ENCODE measurements at regions not wholly inside any gene's neighbourhood (a gene's known extent, or its start where the extent isn't known, plus 50 kb on each side); places are given as distances from the start of the nearest gene placed in this dataset.
A peak's percentile ranks its signal among the peaks of the same experiment; 100 is the strongest.

DNA sequence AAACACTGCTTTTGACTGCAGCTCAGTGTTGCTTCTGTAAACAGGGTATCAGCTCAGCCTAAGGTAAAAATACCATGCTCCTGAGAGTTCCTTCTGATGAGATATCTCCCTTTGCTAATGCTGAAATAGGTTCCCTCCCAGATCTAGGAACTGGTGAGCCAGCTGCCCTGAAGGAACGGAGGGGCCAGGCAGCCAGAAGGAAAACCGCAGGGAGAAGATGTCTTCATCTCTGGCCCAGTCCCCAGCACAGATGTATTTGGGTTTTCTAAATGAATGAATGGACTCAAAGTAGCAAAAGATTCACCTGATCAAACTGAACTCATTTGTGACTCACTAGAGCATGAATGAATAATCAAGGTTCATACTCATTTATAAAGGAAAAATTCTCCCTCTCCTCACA is 247.8 kb downstream of the MSRB3 start:
- no peak overlapping the region for H3K4me3 ChIP-seq (replicated peaks in 1 of 4; ENCODE audit: control extremely low read depth in 1 of 4, insufficient read depth in 1 of 4, low read depth in 3 of 4, low read length in 4 of 4)
- no peaks in the 10 kb centered on the region for H3K27me3 ChIP-seq (ENCODE audit: control insufficient read depth, insufficient read depth, low read length)
- H3K36me3 ChIP-seq (ENCODE audit: control insufficient read depth, insufficient read depth, low read length), result no peaks in the 10 kb centered on the region
- H3K4me1 ChIP-seq (ENCODE audit: control insufficient read depth, extremely low read depth, insufficient read depth, low read length), result peaks cover 4% of the 10 kb centered on the region
- no peaks in the 10 kb centered on the region for H3K9me3 ChIP-seq (ENCODE audit: control insufficient read depth, insufficient read depth, low read depth, low read length)
- DNase-seq (ENCODE audit: low read depth in 2 of 2), result peak in 1 of 2 donors; percentile 86
- no peak overlapping the region for H2AFZ ChIP-seq (ENCODE audit: low read length)
- no peak overlapping the region for H3K9ac ChIP-seq (ENCODE audit: insufficient read depth, low read length)
- H3K4me2 ChIP-seq (ENCODE audit: extremely low read depth, insufficient read depth, low read length), result no peak overlapping the region
- TF ChIP-seq CTCF (conservative IDR thresholded peaks at IDR 0.05 in 1 of 2, IDR thresholded peaks at IDR 0.05 in 1 of 2; ENCODE audit: low read depth in 1 of 2, low read length in 2 of 2) (no peak), EZH2 (IDR thresholded peaks at IDR 0.05; ENCODE audit: low read length, missing control alignments) (no peak)
- peak overlapping the region; percentile 62 for H3K27ac ChIP-seq (ENCODE audit: insufficient read depth, low read length)
- H4K20me1 ChIP-seq (ENCODE audit: control insufficient read depth, extremely low read depth, insufficient read depth, low read length), result no peaks in the 10 kb centered on the region
- no peaks in the 10 kb centered on the region for H3K79me2 ChIP-seq (ENCODE audit: control insufficient read depth, insufficient read depth, low read length)

- H4K20me1 ChIP-seq (ENCODE audit: control insufficient read depth, extremely low read depth, insufficient read depth, low read length), result no peaks in the 10 kb centered on the region
- peaks cover 17% of the 10 kb centered on the region for H3K4me1 ChIP-seq (ENCODE audit: control insufficient read depth, extremely low read depth, insufficient read depth, low read length)
- no peaks in the 10 kb centered on the region for H3K27me3 ChIP-seq (ENCODE audit: control insufficient read depth, insufficient read depth, low read length)
- H3K79me2 ChIP-seq (ENCODE audit: control insufficient read depth, insufficient read depth, low read length), result no peaks in the 10 kb centered on the region
- H3K4me2 ChIP-seq (ENCODE audit: extremely low read depth, insufficient read depth, low read length), result no peak overlapping the region
- TF ChIP-seq EZH2 (IDR thresholded peaks at IDR 0.05; ENCODE audit: low read length, missing control alignments) (no peak), CTCF (conservative IDR thresholded peaks at IDR 0.05 in 1 of 2, IDR thresholded peaks at IDR 0.05 in 1 of 2; ENCODE audit: low read depth in 1 of 2, low read length in 2 of 2) (no peak)
- no peaks in the 10 kb centered on the region for H3K36me3 ChIP-seq (ENCODE audit: control insufficient read depth, insufficient read depth, low read length)
- H3K9ac ChIP-seq (ENCODE audit: insufficient read depth, low read length), result no peak overlapping the region
- H2AFZ ChIP-seq (ENCODE audit: low read length), result no peak overlapping the region
- no peaks in the 10 kb centered on the region for H3K9me3 ChIP-seq (ENCODE audit: control insufficient read depth, insufficient read depth, low read depth, low read length)
- no peak for DNase-seq (ENCODE audit: low read depth in 2 of 2)
- no peak overlapping the region for H3K27ac ChIP-seq (ENCODE audit: insufficient read depth, low read length)
- no peak overlapping the region for H3K4me3 ChIP-seq (replicated peaks in 1 of 4; ENCODE audit: control extremely low read depth in 1 of 4, insufficient read depth in 1 of 4, low read depth in 3 of 4, low read length in 4 of 4)
These were observed 249.6 kb downstream of the MSRB3 start for GRCh38 chr12:65528127-65528526.

DNA sequence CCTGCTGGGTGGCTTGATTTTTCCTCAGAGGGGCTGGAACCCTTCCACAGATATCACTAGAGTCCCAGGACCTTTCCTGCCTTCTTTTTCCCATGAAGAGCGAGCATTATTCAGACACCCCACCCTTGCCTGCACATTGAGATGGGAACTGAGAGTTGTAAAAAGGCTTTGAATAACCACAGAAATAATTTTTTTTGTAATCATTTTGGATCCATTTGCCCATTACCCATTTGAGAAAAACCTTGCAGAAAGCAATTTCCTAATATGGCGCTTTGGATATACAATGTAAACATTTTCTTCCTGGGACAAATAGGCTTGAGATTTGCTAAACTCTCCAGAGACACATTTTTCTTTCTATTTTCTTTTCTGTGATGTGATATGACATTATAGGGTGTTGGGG is 250.6 kb downstream of the MSRB3 start:
- H3K27ac ChIP-seq (ENCODE audit: insufficient read depth, low read length), result no peak overlapping the region
- no peak overlapping the region for H3K4me2 ChIP-seq (ENCODE audit: extremely low read depth, insufficient read depth, low read length)
- TF ChIP-seq EZH2 (IDR thresholded peaks at IDR 0.05; ENCODE audit: low read length, missing control alignments) (no peak), CTCF (conservative IDR thresholded peaks at IDR 0.05 in 1 of 2, IDR thresholded peaks at IDR 0.05 in 1 of 2; ENCODE audit: low read depth in 1 of 2, low read length in 2 of 2) (no peak)
- H3K9ac ChIP-seq (ENCODE audit: insufficient read depth, low read length), result no peak overlapping the region
- no peaks in the 10 kb centered on the region for H4K20me1 ChIP-seq (ENCODE audit: control insufficient read depth, extremely low read depth, insufficient read depth, low read length)
- no peaks in the 10 kb centered on the region for H3K27me3 ChIP-seq (ENCODE audit: control insufficient read depth, insufficient read depth, low read length)
- H3K4me3 ChIP-seq (replicated peaks in 1 of 4; ENCODE audit: control extremely low read depth in 1 of 4, insufficient read depth in 1 of 4, low read depth in 3 of 4, low read length in 4 of 4), result no peak overlapping the region
- no peaks in the 10 kb centered on the region for H3K36me3 ChIP-seq (ENCODE audit: control insufficient read depth, insufficient read depth, low read length)
- no peak overlapping the region for H2AFZ ChIP-seq (ENCODE audit: low read length)
- H3K79me2 ChIP-seq (ENCODE audit: control insufficient read depth, insufficient read depth, low read length), result no peaks in the 10 kb centered on the region
- DNase-seq (ENCODE audit: low read depth in 2 of 2), result no peak
- H3K4me1 ChIP-seq (ENCODE audit: control insufficient read depth, extremely low read depth, insufficient read depth, low read length), result peaks cover 25% of the 10 kb centered on the region
- H3K9me3 ChIP-seq (ENCODE audit: control insufficient read depth, insufficient read depth, low read depth, low read length), result no peaks in the 10 kb centered on the region

Measured in fibroblast of lung (primary cell).